ENCODE measurements at regions not wholly inside any gene's neighbourhood (a gene's known extent, or its start where the extent isn't known, plus 50 kb on each side); places are given as distances from the start of the nearest gene placed in this dataset.

- no peak for DNase-seq
Observed at GRCh38 chr6:105990151-105990550, 96.0 kb upstream of the PRDM1 start.

DNA sequence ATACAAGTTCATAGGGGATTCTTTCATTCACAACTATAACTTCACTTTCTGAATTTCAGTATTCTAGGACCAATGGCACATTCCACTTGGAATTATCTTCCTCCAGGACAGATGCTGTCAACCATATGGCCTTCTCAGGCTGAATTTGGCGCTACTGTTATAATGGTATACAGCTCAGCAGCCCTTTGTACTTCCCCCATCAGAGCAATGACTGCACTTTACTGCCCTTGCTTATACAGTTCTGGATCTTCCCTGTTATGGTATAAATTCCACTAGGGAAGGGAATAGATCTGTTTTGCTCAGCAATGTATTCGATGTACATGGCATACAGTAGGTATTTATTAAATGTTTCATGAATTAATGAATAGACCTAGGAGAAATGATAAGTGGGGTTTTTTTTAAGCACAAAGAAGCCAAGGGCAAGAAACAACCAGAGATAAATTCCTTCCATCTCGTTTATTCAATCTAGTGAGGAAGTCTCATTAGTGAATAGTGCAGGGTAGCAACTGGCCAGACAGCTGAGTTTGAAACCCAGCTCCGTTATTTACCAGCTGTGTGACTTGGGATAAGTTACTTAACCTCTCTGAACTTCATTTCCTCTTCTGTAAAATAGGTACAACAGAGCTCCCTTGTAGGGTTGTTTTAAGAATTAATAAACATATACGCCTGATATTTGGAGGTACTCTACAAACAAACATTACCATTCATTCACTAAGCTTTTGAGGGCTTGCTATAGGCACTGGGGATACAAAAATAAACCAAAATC is 97.1 kb upstream of the PRDM1 start:
- no peak for DNase-seq

DNA sequence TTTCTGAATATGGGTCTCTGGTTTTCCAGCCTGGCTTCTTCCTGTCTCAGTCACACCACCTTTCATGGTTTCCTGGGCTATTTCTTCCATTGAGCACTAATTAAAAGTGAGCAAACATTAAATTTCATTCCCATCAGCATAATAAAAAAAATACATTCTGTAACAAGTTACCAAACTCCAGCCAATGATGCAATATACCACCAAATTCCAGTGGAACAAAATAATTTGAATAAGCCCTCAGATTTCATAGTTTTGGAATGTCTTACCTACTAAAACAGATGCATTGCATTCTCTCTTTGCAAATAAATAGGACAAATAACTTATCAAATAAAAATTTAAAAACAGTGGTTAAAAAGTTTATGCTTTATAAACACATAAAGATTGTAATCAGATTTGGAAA is 97.8 kb upstream of the PRDM1 start:
- no peak for DNase-seq

GRCh38 chr6:105987516-105987915 is 98.6 kb upstream of the PRDM1 start:
- DNase-seq: no peak

- no peak for DNase-seq
Observed at GRCh38 chr6:105986998-105987397, 99.1 kb upstream of the PRDM1 start.

GRCh38 chr6:105985816-105986632 is 100.1 kb upstream of the PRDM1 start:
- no peak for DNase-seq

DNA sequence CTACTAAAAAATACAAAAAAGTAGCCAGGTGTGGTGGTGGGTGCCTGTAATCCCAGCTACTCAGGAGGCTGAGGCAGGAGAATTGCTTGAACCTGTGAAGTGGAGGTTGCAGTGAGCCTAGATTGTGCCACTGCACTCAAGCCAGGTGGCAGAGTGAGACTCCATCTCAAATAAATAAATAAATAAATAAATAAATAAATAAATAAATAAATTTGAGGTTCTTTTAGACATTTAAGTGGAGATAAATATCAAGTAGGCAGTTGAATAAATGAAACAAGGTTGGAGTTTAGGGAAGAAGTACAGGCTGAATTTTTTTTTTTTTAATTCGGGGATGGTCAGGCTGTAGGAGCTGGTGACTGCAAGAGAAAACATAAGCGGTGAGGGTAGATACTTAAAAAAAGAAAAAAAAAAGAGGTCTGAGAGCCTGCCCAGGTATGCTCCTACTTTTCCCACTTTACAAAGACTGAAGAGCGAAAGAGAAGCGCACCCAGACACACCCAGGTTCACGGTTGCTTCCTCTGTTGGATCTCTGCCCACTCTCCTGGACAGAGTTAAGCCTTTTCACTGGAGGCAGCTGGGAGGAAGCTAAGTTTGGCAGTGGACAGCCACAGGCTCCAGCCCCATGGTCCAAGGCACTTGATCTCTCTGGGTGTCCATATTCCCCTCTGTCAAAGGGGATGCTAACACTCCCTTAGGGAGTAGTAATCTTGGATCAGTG is 100.9 kb upstream of the PRDM1 start:
- no peak for DNase-seq

GRCh38 chr6:105983763-105984162 is 102.4 kb upstream of the PRDM1 start:
- no peak for DNase-seq

GRCh38 chr6:105982761-105983540 is 103.2 kb upstream of the PRDM1 start:
- no peak for DNase-seq

DNA sequence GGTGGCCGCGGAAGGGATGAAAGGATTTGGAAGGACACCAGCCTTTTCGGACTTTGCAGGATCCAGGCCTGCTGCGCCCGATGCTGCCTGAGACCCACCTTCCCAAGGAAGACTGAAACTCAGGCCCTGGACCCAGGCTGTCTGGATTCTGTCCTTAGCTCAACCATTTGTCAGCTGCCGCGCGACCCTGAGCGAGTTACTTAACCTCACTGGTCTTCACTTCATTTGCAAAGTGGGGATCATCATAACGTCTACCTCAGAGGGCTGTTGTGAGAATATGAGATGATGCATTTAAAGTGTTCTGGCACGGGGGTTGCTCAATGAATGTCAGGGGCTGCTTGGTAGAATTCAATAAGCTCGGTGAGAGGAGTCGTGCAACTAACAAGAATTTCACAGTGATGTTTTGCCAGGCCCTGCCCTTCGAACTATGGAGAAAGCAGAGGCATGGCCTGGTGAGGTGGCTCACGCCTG is 104.2 kb upstream of the PRDM1 start:
- no peak for DNase-seq

- DNase-seq: peak; percentile 45
Observed at GRCh38 chr6:105981002-105981887, 104.9 kb upstream of the PRDM1 start.

- DNase-seq: no peak
Observed at GRCh38 chr6:105978974-105979373, 107.2 kb upstream of the PRDM1 start.

DNA sequence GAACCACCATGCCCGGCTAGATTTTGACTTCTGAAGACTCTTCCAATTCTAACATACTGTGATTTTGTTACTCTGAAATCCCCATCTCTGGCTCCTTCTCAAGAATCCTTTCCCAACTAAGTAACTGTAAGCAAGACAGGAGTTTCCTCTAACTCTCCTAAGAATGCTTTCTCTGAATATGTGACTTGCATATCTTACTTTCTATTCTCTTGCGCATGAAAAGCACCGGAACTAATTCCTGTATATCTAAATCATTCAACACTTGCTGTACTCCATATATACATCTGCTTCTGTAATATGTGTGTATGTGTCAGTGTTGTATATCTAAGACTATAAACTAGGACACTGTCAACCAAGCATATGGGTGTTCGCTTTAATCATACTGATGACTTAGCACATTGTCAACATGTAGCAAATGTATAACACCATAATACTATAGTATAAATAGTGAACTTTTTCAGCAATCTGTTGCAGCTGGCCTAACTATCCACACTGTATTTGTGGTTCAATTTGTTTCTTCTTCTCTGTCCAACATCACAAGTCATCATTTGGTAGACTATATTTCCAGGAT is 108.1 kb upstream of the PRDM1 start:
- DNase-seq: no peak

GRCh38 chr6:105974986-105975385 is 111.2 kb upstream of the PRDM1 start:
- no peak for DNase-seq

DNA sequence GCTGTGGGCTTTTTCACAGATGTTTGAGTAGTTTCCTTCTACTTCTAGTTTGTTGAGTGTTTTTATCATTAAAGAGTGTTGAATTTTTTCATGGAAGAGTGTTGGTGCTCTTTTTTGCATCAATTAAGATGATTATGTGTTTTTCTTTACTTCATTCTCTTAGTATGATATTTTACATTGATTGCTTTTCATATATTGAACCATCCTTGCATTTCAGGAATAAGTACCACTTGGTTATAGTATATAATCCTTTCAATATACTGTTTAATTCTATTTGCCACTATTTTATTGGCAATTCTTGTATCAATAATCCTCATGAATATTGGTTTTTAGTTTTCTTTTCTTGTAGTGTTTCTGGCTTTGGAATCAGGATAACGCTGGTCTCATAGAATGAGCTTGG is 113.7 kb upstream of the PRDM1 start:
- no peak for DNase-seq

DNA sequence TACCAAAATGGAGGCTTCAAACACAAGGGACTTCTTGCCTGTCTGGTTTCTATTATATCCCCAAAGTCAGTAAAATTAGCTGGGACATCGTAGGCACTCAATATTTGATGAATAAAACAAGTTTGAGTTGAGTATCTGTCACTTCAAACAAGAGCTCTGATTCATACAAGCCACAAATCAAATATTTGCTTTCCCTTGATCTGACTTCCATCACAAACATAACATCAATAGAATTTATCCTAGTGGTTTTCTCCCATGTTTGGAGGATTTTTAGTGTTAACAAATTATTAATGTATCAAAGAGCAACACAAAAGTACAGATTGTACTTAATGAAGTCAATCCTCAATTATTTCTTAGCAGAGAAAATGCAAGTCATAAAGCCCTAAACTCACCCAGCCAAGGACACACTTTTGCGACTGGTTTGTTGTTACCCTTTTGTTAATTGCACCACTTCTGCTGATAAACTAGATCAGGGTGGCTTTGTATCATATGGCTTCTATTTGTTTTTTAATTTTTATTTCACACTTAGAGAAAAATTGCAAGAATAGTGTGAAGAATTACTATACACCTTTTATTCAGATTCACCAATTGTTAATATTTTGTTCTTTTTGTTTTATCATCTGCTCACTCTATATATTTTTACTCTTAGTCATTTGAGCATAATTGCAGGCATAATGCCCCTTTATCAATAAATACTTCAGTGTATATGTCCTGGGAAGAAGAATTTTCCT is 117.4 kb upstream of the PRDM1 start:
- no peak for DNase-seq

DNA sequence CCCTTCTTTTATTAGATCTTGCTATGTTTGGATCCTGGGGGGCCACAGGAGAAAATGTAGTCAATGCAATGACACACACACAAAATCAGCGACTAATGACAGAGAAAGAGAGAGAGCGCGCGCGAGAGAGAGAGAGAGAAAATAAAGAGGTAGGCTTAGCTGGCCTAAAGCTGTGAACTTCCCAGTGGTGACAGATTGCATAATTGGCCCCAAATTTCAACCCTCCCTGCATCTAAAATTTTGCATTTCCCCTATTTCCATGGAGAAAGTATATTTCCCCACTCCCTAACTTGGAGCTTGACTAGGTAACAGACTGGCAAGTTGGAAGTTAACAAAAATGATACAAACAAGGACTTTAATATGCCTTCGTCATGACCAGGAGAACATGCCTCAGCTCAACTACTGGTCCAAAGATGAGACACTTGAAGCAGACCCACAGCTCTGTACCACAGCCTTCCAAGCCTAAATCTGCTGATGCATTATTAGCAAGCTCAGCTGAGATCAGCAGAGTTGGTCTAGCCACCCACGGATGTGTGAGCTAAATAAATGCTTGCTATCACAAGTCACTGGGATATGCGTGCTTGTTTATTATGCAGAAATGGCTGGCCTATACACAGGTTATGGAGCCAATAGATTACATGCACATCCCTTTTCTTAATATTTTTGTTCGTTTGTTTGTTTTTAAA is 118.1 kb upstream of the PRDM1 start:
- DNase-seq: no peak

GRCh38 chr6:105966481-105966880 is 119.7 kb upstream of the PRDM1 start:
- DNase-seq: no peak

- no peak for DNase-seq
Observed at GRCh38 chr6:105964979-105965760, 121.0 kb upstream of the PRDM1 start.
